K562 (cell line): ENCODE measurements at regions not wholly inside any gene's neighbourhood (a gene's known extent, or its start where the extent isn't known, plus 50 kb on each side); places are given as distances from the start of the nearest gene placed in this dataset.

Source experiments
- ATAC-seq: fragments of 200-7000 bp; cut with Tn5 transposase; 3 replicates; pipeline ENCODE4 v1.9.1; 2020; ENCODE audit warnings: moderate library complexity
- BruUV-seq: library from RNA; stranded (reverse); fragments of 400-500 nt; replicated peaks from 2 replicates; lab custom pipeline; 2021; lab: Mats Ljungman, UMichigan
- CTCF ChIA-PET: fragments of 300-600 bp; formaldehyde crosslinking; extraction: SDS; loops from one replicate; lab custom pipeline; 2021; ENCODE audit warnings: low intra/inter-chr PET ratio; lab: Yijun Ruan, JAX
- POLR2A ChIA-PET: fragments of 300-600, 350-650 bp; sonication (Branson Sonifier 250); formaldehyde crosslinking; extraction: SDS; loops from one replicate; lab custom pipeline; 2021; ENCODE audit warnings: antibody characterized with exemption, inconsistent platforms; lab: Yijun Ruan, JAX
- DNase-seq, 4 experiments: peaks; one replicate each; pipeline versions ENCODE4 v3.0.0 to v3.0.0-alpha.2; 2011 to 2018; ENCODE audit warnings: low spot score in 3 of 4, mixed read lengths in 3 of 4; ENCODE audit errors: extremely low read depth in 1 of 4
- FAIRE-seq: peaks from 2 replicates; lab custom pipeline; 2011; peaks lifted over from hg19 to GRCh38; lab: Jason Lieb, UNC
- H2AFZ ChIP-seq: 2 replicates; pipeline ENCODE4 v1.6.0; 2011; ENCODE audit warnings: low read depth, low read length, control low read depth, inconsistent platforms
- H3K27ac ChIP-seq: fragments of 200-600 bp; 3 replicates; pipeline ENCODE4 v1.8.0; 2011; ENCODE audit warnings: low read depth, mild to moderate bottlenecking, control low read depth, inconsistent platforms, low read length, moderate library complexity, mixed read lengths; ENCODE audit errors: extremely low read depth
- H3K27me3 ChIP-seq, 2 experiments: fragments of 300-600 bp in 1 of 2; 2 replicates in 1 of 2; 3 replicates in 1 of 2; pipeline versions ENCODE4 v1.6.0 to v1.8.0; 2011; ENCODE audit warnings: inconsistent platforms in 2 of 2, low read length in 2 of 2, mild to moderate bottlenecking in 1 of 2, mixed read lengths in 1 of 2, moderate library complexity in 1 of 2; ENCODE audit not compliant: control insufficient read depth in 2 of 2, insufficient read depth in 2 of 2
- H3K36me3 ChIP-seq: fragments of 300-600 bp; 3 replicates; pipeline ENCODE4 v1.8.0; 2011; ENCODE audit warnings: mild to moderate bottlenecking, low read length, inconsistent platforms; ENCODE audit not compliant: control insufficient read depth, insufficient read depth
- H3K4me1 ChIP-seq, 2 experiments: fragments of 200-600 bp in 1 of 2; replicated peaks in 1 of 2; 2 replicates in 1 of 2; 3 replicates in 1 of 2; pipeline versions ENCODE4 v1.5.1 to v1.8.0; 2011; ENCODE audit warnings: inconsistent platforms in 2 of 2, low read length in 2 of 2, mild to moderate bottlenecking in 1 of 2, mixed read lengths in 1 of 2, moderate library complexity in 1 of 2; ENCODE audit not compliant: control insufficient read depth in 2 of 2, insufficient read depth in 2 of 2
- H3K4me2 ChIP-seq: 2 replicates; pipeline ENCODE4 v1.6.1; 2011; ENCODE audit warnings: low read length, control low read depth, inconsistent platforms, mixed read lengths; ENCODE audit not compliant: insufficient read depth
- H3K4me3 ChIP-seq: fragments of 200-600 bp; sonication (generic), shearing (Covaris generic); 2 replicates; pipeline ENCODE4 v1.5.1; 2016; ENCODE audit warnings: control low read depth, inconsistent platforms
- H3K79me2 ChIP-seq: fragments of 200-600 bp; 3 replicates; pipeline ENCODE4 v1.8.0; 2011; ENCODE audit warnings: low read length, inconsistent platforms; ENCODE audit not compliant: control insufficient read depth, insufficient read depth
- H3K9ac ChIP-seq, 2 experiments: 2 replicates each; pipeline versions ENCODE4 v1.6.0 to v1.6.1; 2011; ENCODE audit warnings: low read depth in 2 of 2, low read length in 2 of 2, control low read depth in 1 of 2, inconsistent platforms in 1 of 2, mild to moderate bottlenecking in 1 of 2, mixed read lengths in 1 of 2; ENCODE audit not compliant: insufficient read depth in 1 of 2
- H3K9me1 ChIP-seq: one replicate; pipeline ENCODE4 v1.6.0; 2011; ENCODE audit warnings: inconsistent platforms, mild to moderate bottlenecking, low read length, moderate library complexity; ENCODE audit not compliant: control insufficient read depth, insufficient read depth
- H3K9me3 ChIP-seq: replicated peaks from 2 replicates; pipeline ENCODE4 v1.5.1; 2011; ENCODE audit warnings: low read depth, low read length, inconsistent platforms; ENCODE audit not compliant: control insufficient read depth, insufficient read depth
- H4K20me1 ChIP-seq: replicated peaks from 2 replicates; pipeline ENCODE4 v1.6.1; 2011; ENCODE audit warnings: low read length, inconsistent platforms, mixed read lengths; ENCODE audit not compliant: control insufficient read depth, insufficient read depth
- CEBPG ChIP-seq, 3 experiments: fragments of 200-800 bp in 1 of 3; sonication (Bioruptor generic) in 1 of 3; sonication (generic) in 1 of 3; formaldehyde crosslinking in 1 of 3; IDR thresholded peaks in 2 of 3; conservative IDR thresholded peaks in 1 of 3; 2 replicates each; pipeline versions ENCODE4 v1.6.1 to v1.8.0; 2016 to 2022; ENCODE audit warnings: missing compliant biosample characterization in 2 of 3, missing genetic modification characterization in 2 of 3, mild to moderate bottlenecking in 1 of 3, missing genetic modification reagents in 1 of 3
- FOXA3 ChIP-seq, 2 experiments: fragments of 450-650 bp in 1 of 2; sonication (generic) in 1 of 2; formaldehyde crosslinking; IDR thresholded peaks in 1 of 2; conservative IDR thresholded peaks in 1 of 2; 2 replicates each; pipeline versions ENCODE4 v1.4.0 to v1.8.0; 2020 to 2022; ENCODE audit warnings: mild to moderate bottlenecking in 2 of 2, missing genetic modification reagents in 1 of 2
- MXI1 ChIP-seq: IDR thresholded peaks from 2 replicates; pipeline ENCODE4 v1.6.1; 2011; ENCODE audit warnings: low read depth, mild to moderate bottlenecking, improper control_type of control experiment, low read length
- SUPT5H ChIP-seq: fragments of 450-650 bp; IDR thresholded peaks from 2 replicates; pipeline ENCODE4 v1.6.1; 2016
- WGBS: fragments of 100-300 bp; shearing (Covaris generic); methylation state at CpG from one replicate; pipeline ENCODE4 v1.1.6; 2016; ENCODE audit warnings: low coverage, mixed read lengths; ENCODE audit not compliant: insufficient coverage; ENCODE audit errors: missing lambda C conversion rate; 5-methylcytosine and 5-hydroxymethylcytosine counted together
- in situ Hi-C: fragments of 300-500 bp; cut with MboI; formaldehyde crosslinking; loops from 4 replicates; pipeline ENCODE4 v1.15.0; 2018; ENCODE audit warnings: inconsistent platforms, mixed read lengths
- intact Hi-C: fragments of 100-400 bp; cut with micrococcal nuclease; formaldehyde crosslinking; loops from 2 replicates; pipeline ENCODE4 v1.14.2; 2022
- TF ChIP-seq, protein P1 (sequence below): fragments of 450-650 bp; IDR thresholded peaks from 2 replicates; pipeline ENCODE4 v1.6.1; 2016; ENCODE audit warnings: antibody characterized with exemption
- TF ChIP-seq, protein P2 (sequence below), 2 experiments: fragments of 450-650 bp in 1 of 2; sonication (generic) in 1 of 2; formaldehyde crosslinking in 1 of 2; IDR thresholded peaks in 1 of 2; conservative IDR thresholded peaks in 1 of 2; 2 replicates each; pipeline versions ENCODE4 v1.6.1 to v1.8.1; 2016 to 2023; ENCODE audit warnings: mild to moderate bottlenecking in 2 of 2, moderate library complexity in 2 of 2, inconsistent platforms in 1 of 2, missing genetic modification reagents in 1 of 2

DNA sequence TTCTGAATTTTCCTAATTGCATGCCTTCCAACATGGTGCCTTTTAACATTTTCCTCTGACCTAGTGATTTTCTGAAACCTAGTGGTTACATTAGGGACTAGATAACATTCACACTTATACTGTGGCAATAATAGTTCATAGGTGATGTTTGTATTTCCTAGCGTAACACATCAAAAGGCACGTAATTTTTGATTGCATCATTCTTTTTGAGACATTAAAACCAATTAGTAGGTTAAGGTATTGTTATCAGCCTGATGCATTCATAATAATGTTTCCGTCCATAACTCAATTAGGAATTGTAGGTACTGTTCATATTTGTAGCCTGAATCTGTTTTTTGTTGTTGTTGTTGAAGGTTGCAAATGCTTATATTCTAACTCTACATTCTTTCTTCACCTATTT is 192.4 kb downstream of the ANXA1 start:
- no peak for ATAC-seq
- Histone ChIP-seq H3K9me3 (no peaks in the 10 kb centered on the region), H3K4me2 (no peak overlapping the region), H3K4me3 (no peak overlapping the region), H3K79me2 (no peaks in the 10 kb centered on the region)
- CTCF ChIA-PET = no interaction called here
- no peak for FAIRE-seq
- TF ChIP-seq, protein P1, sequence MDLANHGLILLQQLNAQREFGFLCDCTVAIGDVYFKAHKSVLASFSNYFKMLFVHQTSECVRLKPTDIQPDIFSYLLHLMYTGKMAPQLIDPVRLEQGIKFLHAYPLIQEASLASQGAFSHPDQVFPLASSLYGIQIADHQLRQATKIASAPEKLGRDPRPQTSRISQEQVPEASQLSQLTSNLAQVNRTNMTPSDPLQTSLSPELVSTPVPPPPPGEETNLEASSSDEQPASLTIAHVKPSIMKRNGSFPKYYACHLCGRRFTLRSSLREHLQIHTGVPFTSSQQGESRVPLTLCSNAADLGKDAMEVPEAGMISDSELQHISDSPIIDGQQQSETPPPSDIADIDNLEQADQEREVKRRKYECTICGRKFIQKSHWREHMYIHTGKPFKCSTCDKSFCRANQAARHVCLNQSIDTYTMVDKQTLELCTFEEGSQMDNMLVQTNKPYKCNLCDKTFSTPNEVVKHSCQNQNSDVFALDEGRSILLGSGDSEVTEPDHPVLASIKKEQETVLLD = no peak
- TF ChIP-seq SUPT5H (no peak), FOXA3 (CRISPR knock-in tag; conservative IDR thresholded peaks at IDR 0.05 in 1 of 2, IDR thresholded peaks at IDR 0.05 in 1 of 2) (no peak), CEBPG (CRISPR knock-in tag; IDR thresholded peaks at IDR 0.05) (no peak), CEBPG (tag; conservative IDR thresholded peaks at IDR 0.05 in 1 of 2, IDR thresholded peaks at IDR 0.05 in 1 of 2) (peak in 1 of 2 experiments; percentile 63; a peak in 2 of 4 replicates), MXI1 (no peak)
- TF ChIP-seq, protein P2, sequence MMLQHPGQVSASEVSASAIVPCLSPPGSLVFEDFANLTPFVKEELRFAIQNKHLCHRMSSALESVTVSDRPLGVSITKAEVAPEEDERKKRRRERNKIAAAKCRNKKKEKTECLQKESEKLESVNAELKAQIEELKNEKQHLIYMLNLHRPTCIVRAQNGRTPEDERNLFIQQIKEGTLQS (IDR thresholded peaks at IDR 0.05) = peak; percentile 26; the same call in 1 of the 2 replicates
- TF ChIP-seq, protein P2 (CRISPR knock-in tag; conservative IDR thresholded peaks at IDR 0.05) = no peak
- TF ChIP-seq, all 486 proteins: peak for 2
- Histone ChIP-seq H3K4me1 (no peaks in the 10 kb centered on the region), H3K27me3 (no peaks in the 10 kb centered on the region), H3K36me3 (no peaks in the 10 kb centered on the region), H3K9ac (no peak overlapping the region), H4K20me1 (no peaks in the 10 kb centered on the region), H3K27ac (no peak overlapping the region), H2AFZ (no peak overlapping the region), H3K9me1 (no peaks in the 10 kb centered on the region)
- POLR2A ChIA-PET = no interaction called here
- intact Hi-C loops (no loop called here), in situ Hi-C loops (no loop called here)
- no TSS peak for BruUV-seq
- DNase-seq = no peak
- WGBS = 48% methylated on average over 3 of the region's 3 CpGs
